CD4-positive, CD25-positive, alpha-beta regulatory T cell (primary cell): ENCODE measurements at regions not wholly inside any gene's neighbourhood (a gene's known extent, or its start where the extent isn't known, plus 50 kb on each side); places are given as distances from the start of the nearest gene placed in this dataset.

Experiments used
- ATAC-seq, 2 donors: fragments of 150-1000 bp; cut with Tn5 transposase; one replicate each; pipeline ENCODE4 v1.10.0; 2021; ENCODE audit warnings: low read depth in 2 of 2, moderate number of reproducible peaks in 2 of 2, moderate library complexity in 1 of 2
- DNase-seq, 3 donors: peaks; one replicate each; pipeline versions ENCODE4 v3.0.0 to v3.0.0-alpha.2; 2012 to 2022; ENCODE audit warnings: mixed read lengths in 1 of 3
- H3K27ac ChIP-seq: one replicate; pipeline ENCODE4 v1.7.0; 2013; ENCODE audit warnings: mild to moderate bottlenecking, low read length; ENCODE audit not compliant: insufficient read depth, poor library complexity, severe bottlenecking
- H3K27me3 ChIP-seq: one replicate; pipeline ENCODE4 v1.7.0; 2013; ENCODE audit warnings: low read length; ENCODE audit not compliant: control insufficient read depth, insufficient read depth
- H3K36me3 ChIP-seq: one replicate; pipeline ENCODE4 v1.7.0; 2013; ENCODE audit warnings: mild to moderate bottlenecking, low read length, moderate library complexity; ENCODE audit not compliant: control insufficient read depth, insufficient read depth
- H3K4me1 ChIP-seq: 2 replicates; pipeline ENCODE4 v1.7.0; 2013; ENCODE audit warnings: mild to moderate bottlenecking, low read length; ENCODE audit not compliant: insufficient read depth, control insufficient read depth, poor library complexity, severe bottlenecking
- H3K4me3 ChIP-seq: one replicate; pipeline ENCODE4 v1.7.0; 2013; ENCODE audit warnings: low read depth, mild to moderate bottlenecking, low read length, moderate library complexity
- H3K9me3 ChIP-seq, 2 experiments: 1 replicate in 1 of 2; 2 replicates in 1 of 2; pipeline ENCODE4 v1.7.0; 2013; ENCODE audit warnings: low read length in 2 of 2, mild to moderate bottlenecking in 1 of 2, moderate library complexity in 1 of 2; ENCODE audit not compliant: control insufficient read depth in 2 of 2
- H3K27ac Mint-ChIP-seq, 3 donors: one replicate each; pipeline ENCODE4 v1.8.0; 2020 to 2022; ENCODE audit warnings: mild to moderate bottlenecking in 3 of 3, mixed read lengths in 3 of 3, moderate library complexity in 2 of 3
- H3K27me3 Mint-ChIP-seq: one replicate; pipeline ENCODE4 v1.8.0; 2022; ENCODE audit warnings: mild to moderate bottlenecking, mixed read lengths
- H3K36me3 Mint-ChIP-seq: one replicate; pipeline ENCODE4 v1.8.0; 2020; ENCODE audit warnings: mixed read lengths
- H3K4me1 Mint-ChIP-seq, 4 donors: one replicate each; pipeline ENCODE4 v1.8.0; 2020 to 2022; ENCODE audit warnings: mixed read lengths in 4 of 4, mild to moderate bottlenecking in 1 of 4
- H3K4me3 Mint-ChIP-seq, 4 donors: one replicate each; pipeline ENCODE4 v1.8.0; 2020 to 2022; ENCODE audit warnings: mild to moderate bottlenecking in 4 of 4, mixed read lengths in 4 of 4, moderate library complexity in 3 of 4
- H3K9me3 Mint-ChIP-seq, 7 donors: one replicate each; pipeline ENCODE4 v1.8.0; 2020 to 2022; ENCODE audit warnings: mixed read lengths in 7 of 7, mild to moderate bottlenecking in 3 of 7, moderate library complexity in 2 of 7

- DNase-seq: no peak
- Histone ChIP-seq H3K27me3 (no peaks in the 10 kb centered on the region), H3K4me1 (peaks cover 38% of the 10 kb centered on the region), H3K4me3 (no peak overlapping the region), H3K27ac (no peak overlapping the region), H3K9me3 (no peaks in the 10 kb centered on the region), H3K36me3 (no peaks in the 10 kb centered on the region)
- H3K27me3 Mint-ChIP-seq: peaks cover 5% of the 10 kb centered on the region
- H3K9me3 Mint-ChIP-seq: peaks cover 0 to 2% (median 0%) of the 10 kb centered on the region in 7 donors
- peaks cover 0 to 71% (median 19%) of the 10 kb centered on the region in 4 donors for H3K4me1 Mint-ChIP-seq
- peak overlapping the region in 1 of 4 donors; percentile 24 for H3K4me3 Mint-ChIP-seq
- no peak for ATAC-seq
- peaks cover 4% of the 10 kb centered on the region for H3K36me3 Mint-ChIP-seq
- H3K27ac Mint-ChIP-seq: peak overlapping the region in 2 of 3 donors; percentile 71
Measured at GRCh38 chr12:132439333-132439904, 50.5 kb upstream of the FBRSL1 start.

GRCh38 chr12:132438726-132439125, 51.2 kb upstream of the FBRSL1 start:
- no peak for ATAC-seq
- Mint-ChIP-seq H3K36me3 (peaks cover 4% of the 10 kb centered on the region), H3K27me3 (peaks cover 5% of the 10 kb centered on the region), H3K4me3 (no peak overlapping the region), H3K9me3 (peaks cover 0 to 2% (median 0%) of the 10 kb centered on the region in 7 donors), H3K27ac (no peak overlapping the region), H3K4me1 (peaks cover 0 to 67% (median 17%) of the 10 kb centered on the region in 4 donors)
- H3K27me3 ChIP-seq: no peaks in the 10 kb centered on the region
- no peaks in the 10 kb centered on the region for H3K9me3 ChIP-seq
- H3K4me1 ChIP-seq: peaks cover 31% of the 10 kb centered on the region
- no peak overlapping the region for H3K4me3 ChIP-seq
- no peak for DNase-seq
- H3K27ac ChIP-seq: no peak overlapping the region
- H3K36me3 ChIP-seq: no peaks in the 10 kb centered on the region

GRCh38 chr12:132437943-132438700, 51.8 kb upstream of the FBRSL1 start:
- Mint-ChIP-seq H3K9me3 (peaks cover 0 to 2% (median 0%) of the 10 kb centered on the region in 7 donors), H3K36me3 (no peaks in the 10 kb centered on the region), H3K4me1 (peaks cover 0 to 65% (median 12%) of the 10 kb centered on the region in 4 donors), H3K27ac (peak overlapping the region in 2 of 3 donors; percentile 75 to 80), H3K27me3 (peaks cover 5% of the 10 kb centered on the region), H3K4me3 (peak overlapping the region in 3 of 4 donors; percentile 57 to 79 (median 75))
- ATAC-seq (no peak), DNase-seq (no peak)
- Histone ChIP-seq H3K27ac (peak overlapping the region; percentile 1), H3K9me3 (no peaks in the 10 kb centered on the region), H3K36me3 (no peaks in the 10 kb centered on the region), H3K4me1 (peaks cover 25% of the 10 kb centered on the region), H3K27me3 (no peaks in the 10 kb centered on the region), H3K4me3 (no peak overlapping the region)

GRCh38 chr12:132437252-132437932, 52.6 kb upstream of the FBRSL1 start:
- no peaks in the 10 kb centered on the region for H3K36me3 ChIP-seq
- peaks cover 0 to 2% (median 0%) of the 10 kb centered on the region in 7 donors for H3K9me3 Mint-ChIP-seq
- H3K4me1 Mint-ChIP-seq: peaks cover 0 to 65% (median 11%) of the 10 kb centered on the region in 4 donors
- H3K4me3 ChIP-seq: no peak overlapping the region
- H3K4me3 Mint-ChIP-seq: peak overlapping the region in 2 of 4 donors; percentile 33 to 74
- H3K27ac Mint-ChIP-seq: peak overlapping the region in 1 of 3 donors; percentile 69
- no peaks in the 10 kb centered on the region for H3K27me3 ChIP-seq
- no peak for ATAC-seq
- peaks cover 22% of the 10 kb centered on the region for H3K4me1 ChIP-seq
- H3K27me3 Mint-ChIP-seq: peaks cover 5% of the 10 kb centered on the region
- H3K36me3 Mint-ChIP-seq: no peaks in the 10 kb centered on the region
- peak overlapping the region; percentile 1 for H3K27ac ChIP-seq
- DNase-seq: no peak
- H3K9me3 ChIP-seq: no peaks in the 10 kb centered on the region

GRCh38 chr12:132436791-132437251, 53.1 kb upstream of the FBRSL1 start:
- H3K9me3 Mint-ChIP-seq: peaks cover 0 to 2% (median 0%) of the 10 kb centered on the region in 7 donors
- Histone ChIP-seq H3K9me3 (no peaks in the 10 kb centered on the region), H3K4me1 (peaks cover 22% of the 10 kb centered on the region), H3K4me3 (no peak overlapping the region), H3K36me3 (no peaks in the 10 kb centered on the region), H3K27me3 (no peaks in the 10 kb centered on the region), H3K27ac (no peak overlapping the region)
- peak overlapping the region in 2 of 4 donors; percentile 33 to 74 for H3K4me3 Mint-ChIP-seq
- no peak for DNase-seq
- H3K27me3 Mint-ChIP-seq: peaks cover 5% of the 10 kb centered on the region
- no peak for ATAC-seq
- H3K36me3 Mint-ChIP-seq: no peaks in the 10 kb centered on the region
- H3K4me1 Mint-ChIP-seq: peaks cover 0 to 66% (median 11%) of the 10 kb centered on the region in 4 donors
- peak overlapping the region in 1 of 3 donors; percentile 69 for H3K27ac Mint-ChIP-seq

- Mint-ChIP-seq H3K4me3 (peak overlapping the region in 2 of 4 donors; percentile 38 to 46), H3K27me3 (peaks cover 5% of the 10 kb centered on the region), H3K27ac (peak overlapping the region in 1 of 3 donors; percentile 67), H3K9me3 (peaks cover 0 to 2% (median 0%) of the 10 kb centered on the region in 7 donors), H3K36me3 (no peaks in the 10 kb centered on the region), H3K4me1 (peaks cover 0 to 65% (median 9%) of the 10 kb centered on the region in 4 donors)
- H3K9me3 ChIP-seq: no peaks in the 10 kb centered on the region
- H3K36me3 ChIP-seq: no peaks in the 10 kb centered on the region
- DNase-seq (no peak), ATAC-seq (no peak)
- no peaks in the 10 kb centered on the region for H3K27me3 ChIP-seq
- H3K4me3 ChIP-seq: no peak overlapping the region
- peaks cover 34% of the 10 kb centered on the region for H3K4me1 ChIP-seq
- no peak overlapping the region for H3K27ac ChIP-seq
Measured at GRCh38 chr12:132435486-132436187, 54.3 kb upstream of the FBRSL1 start.
